IMR-90 (cell line): ENCODE measurements at regions not wholly inside any gene's neighbourhood (a gene's known extent, or its start where the extent isn't known, plus 50 kb on each side); places are given as distances from the start of the nearest gene placed in this dataset.

Experiments used
- ATAC-seq: fragments of 200-7000 bp; cut with Tn5 transposase; 2 replicates; pipeline ENCODE4 v1.9.1; 2020; ENCODE audit warnings: low read depth, mild to moderate bottlenecking, moderate library complexity
- BruUV-seq: library from RNA; stranded (reverse); fragments of 400-500 nt; replicated peaks from 2 replicates; lab custom pipeline; 2021; lab: Mats Ljungman, UMichigan
- CTCF ChIA-PET: fragments of 300-600 bp; formaldehyde crosslinking; extraction: SDS; loops from one replicate; lab custom pipeline; 2021; ENCODE audit warnings: antibody characterized with exemption; lab: Yijun Ruan, JAX
- POLR2A ChIA-PET: fragments of 300-600 bp; sonication (Branson Sonifier 250); formaldehyde crosslinking; loops from one replicate; lab custom pipeline; 2022; ENCODE audit warnings: antibody characterized with exemption; ENCODE audit not compliant: unreplicated experiment; lab: Charles Lee
- DNase-seq: peaks from one replicate; pipeline ENCODE4 v3.0.0; 2013
- H2AFZ ChIP-seq: replicated peaks from 2 replicates; pipeline ENCODE3; 2013; ENCODE audit warnings: low read length, mild to moderate bottlenecking; ENCODE audit not compliant: poor library complexity
- H2AK5ac ChIP-seq: 2 replicates; pipeline ENCODE4 v1.6.1; 2013; ENCODE audit warnings: low read depth, low read length, inconsistent platforms
- H2AK9ac ChIP-seq: replicated peaks from 2 replicates; pipeline ENCODE3; 2013; ENCODE audit warnings: mild to moderate bottlenecking, low read depth, low read length, moderate library complexity; ENCODE audit not compliant: poor library complexity
- H2BK120ac ChIP-seq: 2 replicates; pipeline ENCODE4 v1.6.1; 2013; ENCODE audit warnings: low read depth, low read length, inconsistent platforms
- H2BK15ac ChIP-seq: 3 replicates; pipeline ENCODE4 v1.6.1; 2013; ENCODE audit warnings: low read depth, low read length, inconsistent platforms
- H2BK20ac ChIP-seq: 2 replicates; pipeline ENCODE4 v1.6.1; 2013; ENCODE audit warnings: low read depth, mild to moderate bottlenecking, inconsistent platforms, low read length, moderate library complexity
- H2BK5ac ChIP-seq: 2 replicates; pipeline ENCODE4 v1.6.1; 2013; ENCODE audit warnings: mild to moderate bottlenecking, low read depth, low read length, inconsistent platforms; ENCODE audit not compliant: poor library complexity, severe bottlenecking
- H3K14ac ChIP-seq: replicated peaks from 2 replicates; pipeline ENCODE4 v1.6.1; 2013; ENCODE audit warnings: low read depth, low read length, inconsistent platforms
- H3K18ac ChIP-seq: 2 replicates; pipeline ENCODE4 v1.6.1; 2013; ENCODE audit warnings: low read depth, low read length, control low read depth
- H3K23ac ChIP-seq: 2 replicates; pipeline ENCODE4 v1.6.1; 2013; ENCODE audit warnings: low read depth, low read length, inconsistent platforms
- H3K27ac ChIP-seq: 2 replicates; pipeline ENCODE4 v1.5.1; 2013; ENCODE audit warnings: mild to moderate bottlenecking, control low read depth, low read length; ENCODE audit not compliant: insufficient read depth
- H3K27me3 ChIP-seq: 2 replicates; pipeline ENCODE4 v1.6.1; 2013; ENCODE audit warnings: low read length; ENCODE audit not compliant: control insufficient read depth, insufficient read depth
- H3K36me3 ChIP-seq: 2 replicates; pipeline ENCODE4 v1.6.1; 2013; ENCODE audit warnings: low read length, mixed read lengths; ENCODE audit not compliant: control insufficient read depth, insufficient read depth
- H3K4ac ChIP-seq: 2 replicates; pipeline ENCODE4 v1.6.1; 2013; ENCODE audit warnings: low read depth, low read length, inconsistent platforms
- H3K4me1 ChIP-seq: 2 replicates; pipeline ENCODE4 v1.6.1; 2013; ENCODE audit warnings: low read length, mixed read lengths; ENCODE audit not compliant: control insufficient read depth, insufficient read depth
- H3K4me2 ChIP-seq: 2 replicates; pipeline ENCODE4 v1.6.1; 2013; ENCODE audit warnings: low read depth, mild to moderate bottlenecking, control low read depth, low read length, moderate library complexity
- H3K4me3 ChIP-seq: 2 replicates; pipeline ENCODE4 v1.5.1; 2013; ENCODE audit warnings: low read depth, mild to moderate bottlenecking, control low read depth, low read length, moderate library complexity; ENCODE audit not compliant: insufficient read depth
- H3K56ac ChIP-seq: 2 replicates; pipeline ENCODE4 v1.6.1; 2013; ENCODE audit warnings: low read length, inconsistent platforms; ENCODE audit not compliant: insufficient read depth; ENCODE audit errors: extremely low read depth
- H3K79me1 ChIP-seq, 2 experiments: 2 replicates each; pipeline ENCODE4 v1.6.1; 2013; ENCODE audit warnings: low read length in 2 of 2, inconsistent platforms in 1 of 2, low read depth in 1 of 2
- H3K9ac ChIP-seq: 2 replicates; pipeline ENCODE4 v1.6.1; 2013; ENCODE audit warnings: low read depth, low read length, control low read depth
- H3K9me1 ChIP-seq: 2 replicates; pipeline ENCODE4 v1.6.1; 2013; ENCODE audit warnings: low read length, inconsistent platforms; ENCODE audit not compliant: insufficient read depth
- H3K9me3 ChIP-seq: 2 replicates; pipeline ENCODE4 v1.6.1; 2013; ENCODE audit warnings: low read length; ENCODE audit not compliant: control insufficient read depth, insufficient read depth
- H4K20me1 ChIP-seq: 2 replicates; pipeline ENCODE4 v1.6.1; 2013; ENCODE audit warnings: low read length, inconsistent platforms; ENCODE audit not compliant: insufficient read depth
- H4K5ac ChIP-seq: 2 replicates; pipeline ENCODE4 v1.6.1; 2013; ENCODE audit warnings: mild to moderate bottlenecking, low read depth, low read length, control low read depth
- H4K8ac ChIP-seq, 2 experiments: 2 replicates each; pipeline ENCODE4 v1.6.1; 2013; ENCODE audit warnings: low read depth in 2 of 2, low read length in 2 of 2, control low read depth in 1 of 2, inconsistent platforms in 1 of 2
- H4K91ac ChIP-seq: 2 replicates; pipeline ENCODE4 v1.6.1; 2013; ENCODE audit warnings: low read depth, low read length, inconsistent platforms; ENCODE audit not compliant: insufficient read depth
- CEBPB ChIP-seq: IDR thresholded peaks from 2 replicates; pipeline ENCODE4 v1.6.1; 2012; ENCODE audit warnings: low read depth, low read length, improper control_type of control experiment
- MAFK ChIP-seq: IDR thresholded peaks from 2 replicates; pipeline ENCODE4 v1.6.1; 2012; ENCODE audit warnings: low read depth, low read length, improper control_type of control experiment
- MAZ ChIP-seq: IDR thresholded peaks from 2 replicates; pipeline ENCODE4 v1.6.1; 2012; ENCODE audit warnings: low read depth, mild to moderate bottlenecking, low read length, improper control_type of control experiment, moderate library complexity, borderline replicate concordance
- RAD21 ChIP-seq: IDR thresholded peaks from 2 replicates; pipeline ENCODE4 v1.6.1; 2012; ENCODE audit warnings: low read length, improper control_type of control experiment
- WGBS, 2 experiments: methylation state at CpG; one replicate each; pipeline versions ENCODE4 v1.1.5 to v1.1.7; 2013; ENCODE audit warnings: missing lambda C conversion rate in 2 of 2; ENCODE audit not compliant: insufficient read length in 1 of 2; ENCODE audit errors: extremely low coverage in 2 of 2; 5-methylcytosine and 5-hydroxymethylcytosine counted together
- dilution Hi-C: fragments of 300-500 bp; cut with HindIII; formaldehyde crosslinking; loops from one replicate; pipeline ENCODE4 v1.14.3; 2018; ENCODE audit warnings: low sequenced_read_pairs; ENCODE audit not compliant: unreplicated experiment
- in situ Hi-C: fragments of 300-500 bp; cut with MboI; formaldehyde crosslinking; loops from 3 replicates; pipeline ENCODE4 v1.14.3; 2019; ENCODE audit warnings: low sequenced_read_pairs, inconsistent platforms, mixed read lengths
- intact Hi-C: fragments of 100-400 bp; cut with micrococcal nuclease; formaldehyde crosslinking; loops from 2 replicates; pipeline ENCODE4 v1.10.0; 2022

- ChIA-PET POLR2A (no interaction called here), CTCF (interaction anchor here (1.5 kb wide), 1 partner anchor 15 kb away, joined by 3 read pairs; no protein-coding TSS in a partner anchor)
- no peak overlapping the region for H3K4me2 ChIP-seq
- peak overlapping the region; percentile 84 to 92 for H4K8ac ChIP-seq
- peak overlapping the region; percentile 99 for H2BK5ac ChIP-seq
- peaks cover 16% of the 10 kb centered on the region for H3K4me1 ChIP-seq
- H2BK15ac ChIP-seq = peak overlapping the region; percentile 87; the same call in 2 of the 3 replicates
- H3K18ac ChIP-seq = peak overlapping the region; percentile 100
- TF ChIP-seq CEBPB (no peak), RAD21 (no peak), MAZ (no peak), MAFK (no peak)
- H3K27me3 ChIP-seq = no peaks in the 10 kb centered on the region
- H4K20me1 ChIP-seq = no peaks in the 10 kb centered on the region
- no peaks in the 10 kb centered on the region for H3K79me1 ChIP-seq
- peak overlapping the region; percentile 86 for H3K56ac ChIP-seq
- H3K9me1 ChIP-seq = no peaks in the 10 kb centered on the region
- H3K4me3 ChIP-seq = no peak overlapping the region
- peak overlapping the region; percentile 99 for H2BK120ac ChIP-seq
- WGBS, 2 experiments = no CpG with 5 or more reads among the region's 3 CpGs
- peak overlapping the region; percentile 99 for H3K27ac ChIP-seq
- peak overlapping the region; percentile 93; the same call in 1 of the 2 replicates for H3K23ac ChIP-seq
- H3K36me3 ChIP-seq = no peaks in the 10 kb centered on the region
- peak overlapping the region; percentile 99 for H3K4ac ChIP-seq
- intact Hi-C loops (loop anchor here (2.0 kb wide), 1 partner anchor 39 kb away; no protein-coding TSS in a partner anchor), in situ Hi-C loops (no loop called here), dilution Hi-C loops (no loop called here)
- H2AFZ ChIP-seq = peak overlapping the region; percentile 84
- DNase-seq = no peak
- peak overlapping the region; percentile 98 for H4K91ac ChIP-seq
- no peak for ATAC-seq
- H3K9ac ChIP-seq = no peak overlapping the region; the same call in 1 of the 2 replicates
- peak overlapping the region; percentile 97 for H2AK5ac ChIP-seq
- H3K9me3 ChIP-seq = no peaks in the 10 kb centered on the region
- peak overlapping the region; percentile 84 for H2AK9ac ChIP-seq
- peak overlapping the region; percentile 99 for H4K5ac ChIP-seq
- no TSS peak for BruUV-seq
- H2BK20ac ChIP-seq = peak overlapping the region; percentile 99
- H3K14ac ChIP-seq = peak overlapping the region; percentile 83; the same call in 1 of the 2 replicates
Observed at GRCh38 chr4:60723796-60724195, 476.3 kb upstream of the ADGRL3 start.
